Midbrain (tissue), 1 donor: ENCODE measurements at regions not wholly inside any gene's neighbourhood (a gene's known extent, or its start where the extent isn't known, plus 50 kb on each side); places are given as distances from the start of the nearest gene placed in this dataset.
"Not testable (repeated sequence)": the region's sequence is repeated elsewhere in the genome, so short reads cannot be mapped to it uniquely, and the experiment has no call there.

ENCODE experiments used
- DNase-seq: peaks from one replicate; lab custom pipeline; 2025; lab: John Stamatoyannopoulos, UW

- DNase-seq: no peak
Measured at GRCh38 chr6:111925296-111925695, 52.0 kb upstream of the FYN start.

- no peak for DNase-seq
Measured at GRCh38 chr6:111926731-111927302, 53.6 kb upstream of the FYN start.

- no peak for DNase-seq
Measured at GRCh38 chr6:111927321-111927720, 54.1 kb upstream of the FYN start.

GRCh38 chr6:111928139-111928538 is 54.9 kb upstream of the FYN start:
- no peak for DNase-seq

GRCh38 chr6:111934611-111935010 is 61.4 kb upstream of the FYN start:
- not testable (repeated sequence) for DNase-seq

- DNase-seq: no peak
Measured at GRCh38 chr6:111936718-111937117, 63.5 kb upstream of the FYN start.

- no peak for DNase-seq
Measured at GRCh38 chr6:111938710-111939109, 65.5 kb upstream of the FYN start.

- DNase-seq: no peak
Measured at GRCh38 chr6:111939902-111940301, 66.7 kb upstream of the FYN start.

- DNase-seq: no peak
Measured at GRCh38 chr6:111940801-111941200, 67.5 kb upstream of the FYN start.

- DNase-seq: no peak
Measured at GRCh38 chr6:111941686-111942330, 68.6 kb upstream of the FYN start.

- DNase-seq: no peak
Measured at GRCh38 chr6:111942561-111942960, 69.3 kb upstream of the FYN start.

- DNase-seq: no peak
Measured at GRCh38 chr6:111943266-111943665, 70.0 kb upstream of the FYN start.

- no peak for DNase-seq
Measured at GRCh38 chr6:111943726-111944125, 70.5 kb upstream of the FYN start.

- DNase-seq: no peak
Measured at GRCh38 chr6:111944541-111944940, 71.3 kb upstream of the FYN start.

- no peak for DNase-seq
Measured at GRCh38 chr6:111949546-111949945, 76.3 kb upstream of the FYN start.

- not testable (repeated sequence) for DNase-seq
Measured at GRCh38 chr6:111949984-111950383, 76.7 kb upstream of the FYN start.

- no peak for DNase-seq
Measured at GRCh38 chr6:111950661-111951496, 77.6 kb upstream of the FYN start.

GRCh38 chr6:111951497-111952085 is 78.3 kb upstream of the FYN start:
- no peak for DNase-seq

- no peak for DNase-seq
Measured at GRCh38 chr6:111952274-111952673, 79.0 kb upstream of the FYN start.

- DNase-seq: no peak
Measured at GRCh38 chr6:111952821-111953540, 79.7 kb upstream of the FYN start.

GRCh38 chr6:111956098-111956497 is 82.8 kb upstream of the FYN start:
- DNase-seq: no peak
